Neural cell (in vitro differentiated cells): ENCODE measurements at regions not wholly inside any gene's neighbourhood (a gene's known extent, or its start where the extent isn't known, plus 50 kb on each side); places are given as distances from the start of the nearest gene placed in this dataset.

Experiments used
- EP300 ChIP-seq: fragments of 450-650 bp; conservative IDR thresholded peaks from 2 replicates; pipeline ENCODE4 v1.6.1; 2014; ENCODE audit warnings: antibody characterized with exemption, mild to moderate bottlenecking, moderate library complexity; ENCODE audit not compliant: poor library complexity, severe bottlenecking
- EZH2 ChIP-seq: fragments of 200-600, 300-800 bp; shearing (Covaris generic), sonication (generic); IDR thresholded peaks from 2 replicates; pipeline ENCODE4 v1.6.1; 2014; ENCODE audit warnings: antibody characterized with exemption, low read length, borderline replicate concordance, mild to moderate bottlenecking; ENCODE audit not compliant: insufficient read depth, poor library complexity, severe bottlenecking
- MXI1 ChIP-seq: fragments of 450-650 bp; conservative IDR thresholded peaks from 2 replicates; pipeline ENCODE4 v1.6.1; 2014; ENCODE audit warnings: antibody characterized with exemption, mild to moderate bottlenecking; ENCODE audit not compliant: poor library complexity, severe bottlenecking
- POLR2AphosphoS5 ChIP-seq: IDR thresholded peaks from 2 replicates; pipeline ENCODE4 v1.6.1; 2012
- RAD21 ChIP-seq: fragments of 450-650 bp; conservative IDR thresholded peaks from 2 replicates; pipeline ENCODE4 v1.6.1; 2014; ENCODE audit warnings: antibody characterized with exemption, mild to moderate bottlenecking, moderate library complexity
- SMC3 ChIP-seq: fragments of 450-650 bp; conservative IDR thresholded peaks from 2 replicates; pipeline ENCODE4 v1.6.1; 2014; ENCODE audit warnings: antibody characterized with exemption, mild to moderate bottlenecking, moderate library complexity; ENCODE audit not compliant: poor library complexity
- TAF1 ChIP-seq: IDR thresholded peaks from 2 replicates; pipeline ENCODE4 v1.6.1; 2012; ENCODE audit warnings: low read depth
- TF ChIP-seq, protein P1 (sequence below): fragments of 450-650 bp; IDR thresholded peaks from 2 replicates; pipeline ENCODE4 v1.5.1; 2014; ENCODE audit warnings: antibody characterized with exemption, mild to moderate bottlenecking, moderate library complexity; ENCODE audit not compliant: poor library complexity, severe bottlenecking
- TF ChIP-seq, protein P2 (sequence below): IDR thresholded peaks from 2 replicates; pipeline ENCODE4 v1.6.1; 2012; ENCODE audit warnings: borderline replicate concordance

DNA sequence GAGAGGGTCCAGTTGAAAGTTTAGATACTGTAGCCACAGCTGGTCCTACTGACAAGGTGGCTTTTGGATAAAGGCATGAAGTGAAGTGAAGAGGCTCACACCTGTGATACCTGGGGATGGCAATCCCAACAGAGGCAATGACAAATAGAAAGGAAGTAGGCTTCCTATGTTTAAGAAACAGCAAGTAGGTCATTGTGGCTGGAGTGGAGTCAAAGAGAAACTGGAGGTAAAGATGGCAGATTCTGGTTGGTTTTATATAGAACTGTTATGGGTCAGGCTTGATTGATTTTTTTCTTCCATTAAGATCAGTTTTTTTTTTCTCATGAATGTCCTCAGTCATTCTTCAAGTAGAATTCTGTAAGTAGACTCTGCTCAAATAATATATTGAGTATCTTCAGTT is 79.5 kb downstream of the ANXA1 start:
- TF ChIP-seq, protein P1, sequence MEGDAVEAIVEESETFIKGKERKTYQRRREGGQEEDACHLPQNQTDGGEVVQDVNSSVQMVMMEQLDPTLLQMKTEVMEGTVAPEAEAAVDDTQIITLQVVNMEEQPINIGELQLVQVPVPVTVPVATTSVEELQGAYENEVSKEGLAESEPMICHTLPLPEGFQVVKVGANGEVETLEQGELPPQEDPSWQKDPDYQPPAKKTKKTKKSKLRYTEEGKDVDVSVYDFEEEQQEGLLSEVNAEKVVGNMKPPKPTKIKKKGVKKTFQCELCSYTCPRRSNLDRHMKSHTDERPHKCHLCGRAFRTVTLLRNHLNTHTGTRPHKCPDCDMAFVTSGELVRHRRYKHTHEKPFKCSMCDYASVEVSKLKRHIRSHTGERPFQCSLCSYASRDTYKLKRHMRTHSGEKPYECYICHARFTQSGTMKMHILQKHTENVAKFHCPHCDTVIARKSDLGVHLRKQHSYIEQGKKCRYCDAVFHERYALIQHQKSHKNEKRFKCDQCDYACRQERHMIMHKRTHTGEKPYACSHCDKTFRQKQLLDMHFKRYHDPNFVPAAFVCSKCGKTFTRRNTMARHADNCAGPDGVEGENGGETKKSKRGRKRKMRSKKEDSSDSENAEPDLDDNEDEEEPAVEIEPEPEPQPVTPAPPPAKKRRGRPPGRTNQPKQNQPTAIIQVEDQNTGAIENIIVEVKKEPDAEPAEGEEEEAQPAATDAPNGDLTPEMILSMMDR, result no peak
- TF ChIP-seq EZH2 (no peak), MXI1 (no peak), EP300 (no peak), POLR2AphosphoS5 (no peak), TAF1 (no peak), SMC3 (no peak), RAD21 (no peak)
- TF ChIP-seq, protein P2, sequence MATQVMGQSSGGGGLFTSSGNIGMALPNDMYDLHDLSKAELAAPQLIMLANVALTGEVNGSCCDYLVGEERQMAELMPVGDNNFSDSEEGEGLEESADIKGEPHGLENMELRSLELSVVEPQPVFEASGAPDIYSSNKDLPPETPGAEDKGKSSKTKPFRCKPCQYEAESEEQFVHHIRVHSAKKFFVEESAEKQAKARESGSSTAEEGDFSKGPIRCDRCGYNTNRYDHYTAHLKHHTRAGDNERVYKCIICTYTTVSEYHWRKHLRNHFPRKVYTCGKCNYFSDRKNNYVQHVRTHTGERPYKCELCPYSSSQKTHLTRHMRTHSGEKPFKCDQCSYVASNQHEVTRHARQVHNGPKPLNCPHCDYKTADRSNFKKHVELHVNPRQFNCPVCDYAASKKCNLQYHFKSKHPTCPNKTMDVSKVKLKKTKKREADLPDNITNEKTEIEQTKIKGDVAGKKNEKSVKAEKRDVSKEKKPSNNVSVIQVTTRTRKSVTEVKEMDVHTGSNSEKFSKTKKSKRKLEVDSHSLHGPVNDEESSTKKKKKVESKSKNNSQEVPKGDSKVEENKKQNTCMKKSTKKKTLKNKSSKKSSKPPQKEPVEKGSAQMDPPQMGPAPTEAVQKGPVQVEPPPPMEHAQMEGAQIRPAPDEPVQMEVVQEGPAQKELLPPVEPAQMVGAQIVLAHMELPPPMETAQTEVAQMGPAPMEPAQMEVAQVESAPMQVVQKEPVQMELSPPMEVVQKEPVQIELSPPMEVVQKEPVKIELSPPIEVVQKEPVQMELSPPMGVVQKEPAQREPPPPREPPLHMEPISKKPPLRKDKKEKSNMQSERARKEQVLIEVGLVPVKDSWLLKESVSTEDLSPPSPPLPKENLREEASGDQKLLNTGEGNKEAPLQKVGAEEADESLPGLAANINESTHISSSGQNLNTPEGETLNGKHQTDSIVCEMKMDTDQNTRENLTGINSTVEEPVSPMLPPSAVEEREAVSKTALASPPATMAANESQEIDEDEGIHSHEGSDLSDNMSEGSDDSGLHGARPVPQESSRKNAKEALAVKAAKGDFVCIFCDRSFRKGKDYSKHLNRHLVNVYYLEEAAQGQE, result no peak
